Vagina (tissue), 2 donors: ENCODE measurements at regions not wholly inside any gene's neighbourhood (a gene's known extent, or its start where the extent isn't known, plus 50 kb on each side); places are given as distances from the start of the nearest gene placed in this dataset.

Experiments
- DNase-seq, 2 donors: peaks; one replicate each; pipeline ENCODE4 v3.0.0-alpha.2; 2017; ENCODE audit errors: extremely low spot score in 2 of 2
- H3K27ac ChIP-seq: fragments of 200-600 bp; sonication (generic); one replicate; pipeline ENCODE4 v1.5.1; 2019
- H3K27me3 ChIP-seq: fragments of 200-600 bp; sonication (generic); one replicate; pipeline ENCODE4 v1.5.1; 2019
- H3K36me3 ChIP-seq, 2 donors: fragments of 200-600 bp; sonication (generic); one replicate each; pipeline ENCODE4 v1.5.1; 2017 to 2019
- H3K4me1 ChIP-seq: fragments of 200-600 bp; sonication (generic); one replicate; pipeline ENCODE4 v1.5.1; 2019
- H3K4me3 ChIP-seq, 2 donors: fragments of 200-600 bp; sonication (generic); 1 replicate in 1 of 2; 2 replicates in 1 of 2; pipeline ENCODE4 v1.5.1; 2016 to 2019
- H3K9me3 ChIP-seq: fragments of 200-600 bp; sonication (generic); one replicate; pipeline ENCODE4 v1.5.1; 2019
- POLR2A ChIP-seq, 2 donors: fragments of 450-650 bp; IDR thresholded peaks; one replicate each; pipeline ENCODE4 v1.6.1; 2017; ENCODE audit warnings: antibody characterized with exemption in 2 of 2, mild to moderate bottlenecking in 2 of 2, moderate library complexity in 2 of 2
- POLR2AphosphoS5 ChIP-seq, 2 donors: sonication (generic); formaldehyde crosslinking; IDR thresholded peaks; one replicate each; pipeline ENCODE4 v1.9.0; 2017; ENCODE audit warnings: antibody characterized with exemption in 2 of 2, mild to moderate bottlenecking in 2 of 2, low read depth in 1 of 2; ENCODE audit not compliant: insufficient read depth in 1 of 2
- intact Hi-C: fragments of 100-400 bp; cut with DNase I; formaldehyde crosslinking; loops from one replicate; pipeline ENCODE4 v1.15.1; 2023
- TF ChIP-seq, protein P1 (sequence below), 3 experiments: fragments of 450-650 bp in 2 of 3; fragments of 200-600 bp in 1 of 3; sonication (generic) in 1 of 3; IDR thresholded peaks; one replicate each; pipeline ENCODE4 v1.5.1; 2017 to 2019; ENCODE audit warnings: antibody characterized with exemption in 3 of 3, mild to moderate bottlenecking in 2 of 3, moderate library complexity in 2 of 3

DNA sequence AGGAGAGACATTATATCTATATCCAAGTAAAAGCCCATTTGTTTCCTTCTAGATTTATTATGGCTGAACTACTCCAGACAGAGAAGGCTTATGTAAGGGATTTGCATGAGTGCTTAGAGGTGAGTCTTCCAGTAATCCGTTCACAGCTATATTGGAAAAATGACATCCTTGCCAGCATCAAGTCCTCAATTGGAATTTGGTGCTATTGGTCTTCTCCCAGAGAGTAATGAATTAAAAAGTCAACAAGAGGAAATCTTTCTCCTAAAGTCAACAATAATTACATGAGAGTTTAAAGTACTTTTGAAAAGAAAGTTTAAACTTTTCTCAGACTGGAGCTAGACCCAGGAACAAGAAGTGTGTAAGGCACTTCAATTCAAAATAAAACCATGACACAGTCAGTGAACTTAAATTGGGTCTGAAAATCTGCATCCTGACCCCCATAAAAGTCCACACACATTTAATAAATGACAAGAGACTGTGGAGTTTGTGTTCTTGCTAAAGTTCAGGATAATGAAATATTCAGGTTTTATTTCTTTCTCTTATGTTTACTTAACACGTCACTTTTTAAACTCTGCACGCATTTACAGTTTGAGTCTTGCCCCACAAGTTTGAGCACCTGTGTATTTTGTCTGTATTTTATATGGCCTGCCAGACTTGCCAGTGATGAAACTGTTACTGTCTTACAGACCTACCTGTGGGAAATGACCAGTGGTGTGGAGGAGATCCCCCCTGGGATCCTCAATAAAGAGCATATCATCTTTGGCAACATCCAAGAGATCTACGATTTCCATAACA is 268.2 kb upstream of the UMPS start:
- Histone ChIP-seq H3K27me3 (no peaks in the 10 kb centered on the region), H3K9me3 (no peaks in the 10 kb centered on the region), H3K4me3 (no peak overlapping the region), H3K27ac (no peak overlapping the region), H3K4me1 (no peaks in the 10 kb centered on the region), H3K36me3 (no peaks in the 10 kb centered on the region)
- TF ChIP-seq, protein P1, sequence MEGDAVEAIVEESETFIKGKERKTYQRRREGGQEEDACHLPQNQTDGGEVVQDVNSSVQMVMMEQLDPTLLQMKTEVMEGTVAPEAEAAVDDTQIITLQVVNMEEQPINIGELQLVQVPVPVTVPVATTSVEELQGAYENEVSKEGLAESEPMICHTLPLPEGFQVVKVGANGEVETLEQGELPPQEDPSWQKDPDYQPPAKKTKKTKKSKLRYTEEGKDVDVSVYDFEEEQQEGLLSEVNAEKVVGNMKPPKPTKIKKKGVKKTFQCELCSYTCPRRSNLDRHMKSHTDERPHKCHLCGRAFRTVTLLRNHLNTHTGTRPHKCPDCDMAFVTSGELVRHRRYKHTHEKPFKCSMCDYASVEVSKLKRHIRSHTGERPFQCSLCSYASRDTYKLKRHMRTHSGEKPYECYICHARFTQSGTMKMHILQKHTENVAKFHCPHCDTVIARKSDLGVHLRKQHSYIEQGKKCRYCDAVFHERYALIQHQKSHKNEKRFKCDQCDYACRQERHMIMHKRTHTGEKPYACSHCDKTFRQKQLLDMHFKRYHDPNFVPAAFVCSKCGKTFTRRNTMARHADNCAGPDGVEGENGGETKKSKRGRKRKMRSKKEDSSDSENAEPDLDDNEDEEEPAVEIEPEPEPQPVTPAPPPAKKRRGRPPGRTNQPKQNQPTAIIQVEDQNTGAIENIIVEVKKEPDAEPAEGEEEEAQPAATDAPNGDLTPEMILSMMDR (IDR thresholded peaks at IDR 0.05), result no peak
- TF ChIP-seq POLR2AphosphoS5 (IDR thresholded peaks at IDR 0.05; ENCODE audit: insufficient read depth in 1 of 2, low read depth in 1 of 2) (no peak), POLR2A (IDR thresholded peaks at IDR 0.05) (no peak)
- no peak for DNase-seq
- intact Hi-C loops, result no loop called here

DNA sequence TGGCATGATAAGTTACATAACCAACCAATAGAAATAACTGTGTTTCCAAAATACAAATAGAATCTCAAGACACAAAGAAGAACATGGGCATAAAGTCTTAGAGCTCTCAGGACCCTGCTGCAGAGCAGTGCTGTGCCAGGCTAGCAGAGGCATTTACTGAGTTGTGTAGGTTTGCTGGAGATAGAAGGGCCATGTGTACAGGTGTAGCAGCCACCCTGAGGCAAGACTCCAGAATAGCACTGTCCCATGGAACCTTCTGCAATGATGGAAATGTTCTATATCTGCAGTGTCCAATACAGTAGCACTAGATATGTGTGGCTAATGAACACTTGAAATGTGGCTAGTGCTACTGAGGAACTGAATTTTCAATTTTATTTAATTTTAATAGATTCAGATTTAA is 267.0 kb upstream of the UMPS start:
- Histone ChIP-seq H3K27ac (no peak overlapping the region), H3K36me3 (no peaks in the 10 kb centered on the region), H3K9me3 (no peaks in the 10 kb centered on the region), H3K27me3 (no peaks in the 10 kb centered on the region), H3K4me1 (no peaks in the 10 kb centered on the region), H3K4me3 (no peak overlapping the region)
- TF ChIP-seq POLR2AphosphoS5 (IDR thresholded peaks at IDR 0.05; ENCODE audit: insufficient read depth in 1 of 2, low read depth in 1 of 2) (no peak), POLR2A (IDR thresholded peaks at IDR 0.05) (no peak)
- TF ChIP-seq, protein P1 (IDR thresholded peaks at IDR 0.05), result no peak
- intact Hi-C loops, result no loop called here
- DNase-seq, result no peak

DNA sequence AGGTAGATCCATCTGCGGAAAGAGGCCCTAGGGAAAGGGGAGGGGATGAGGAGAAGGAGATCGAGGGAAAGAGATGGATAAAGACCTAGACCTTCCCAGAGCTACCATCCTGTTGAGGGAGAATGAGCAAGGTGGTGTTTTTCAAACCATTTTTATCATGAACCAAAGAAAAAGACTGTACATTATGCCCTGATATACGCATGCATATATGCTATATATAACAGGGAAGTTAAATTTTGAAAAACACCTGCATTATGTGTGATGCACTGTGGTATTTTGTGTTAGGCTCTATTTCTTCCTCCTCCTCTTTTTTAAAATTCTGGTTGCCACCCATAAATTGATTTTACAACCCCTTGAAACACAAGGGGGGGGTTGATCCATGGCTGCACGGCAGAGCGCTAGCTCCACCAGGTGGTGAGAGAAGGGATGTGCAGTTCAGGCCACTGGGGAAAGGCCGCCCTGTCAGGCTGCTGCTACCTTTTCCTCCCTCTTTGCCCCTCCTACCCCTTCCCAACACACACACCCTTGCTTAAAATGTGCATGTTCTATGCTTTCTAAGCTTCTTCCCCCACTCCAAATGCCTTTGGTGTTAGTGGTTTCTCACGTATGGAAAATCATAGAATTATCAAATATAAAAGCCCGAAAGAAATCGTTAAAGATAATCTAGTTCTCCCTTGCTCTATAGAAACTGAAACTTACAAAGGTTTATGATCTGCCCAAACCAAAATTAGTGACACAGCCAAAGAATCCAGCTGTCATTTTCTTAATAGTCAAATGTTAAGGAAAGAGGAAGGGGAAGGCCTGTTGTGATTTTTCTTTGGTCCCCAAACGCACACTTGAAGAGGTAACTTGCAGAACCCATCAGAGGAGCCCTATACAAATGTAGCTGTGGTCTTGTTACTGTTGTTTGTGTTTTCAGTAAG is 262.0 kb upstream of the UMPS start:
- no peaks in the 10 kb centered on the region for H3K4me1 ChIP-seq
- H3K27ac ChIP-seq, result no peak overlapping the region
- TF ChIP-seq, protein P1 (IDR thresholded peaks at IDR 0.05), result peak; percentile 60 to 77 (median 73)
- TF ChIP-seq POLR2A (IDR thresholded peaks at IDR 0.05), result no peak
- DNase-seq, result no peak
- intact Hi-C loops, result loop anchor here (2.0 to 5.0 kb wide), 2 partner anchors 116 to 453 kb away; no protein-coding TSS in a partner anchor
- no peaks in the 10 kb centered on the region for H3K27me3 ChIP-seq
- no peak overlapping the region for H3K4me3 ChIP-seq
- H3K9me3 ChIP-seq, result no peaks in the 10 kb centered on the region
- H3K36me3 ChIP-seq, result no peaks in the 10 kb centered on the region

DNA sequence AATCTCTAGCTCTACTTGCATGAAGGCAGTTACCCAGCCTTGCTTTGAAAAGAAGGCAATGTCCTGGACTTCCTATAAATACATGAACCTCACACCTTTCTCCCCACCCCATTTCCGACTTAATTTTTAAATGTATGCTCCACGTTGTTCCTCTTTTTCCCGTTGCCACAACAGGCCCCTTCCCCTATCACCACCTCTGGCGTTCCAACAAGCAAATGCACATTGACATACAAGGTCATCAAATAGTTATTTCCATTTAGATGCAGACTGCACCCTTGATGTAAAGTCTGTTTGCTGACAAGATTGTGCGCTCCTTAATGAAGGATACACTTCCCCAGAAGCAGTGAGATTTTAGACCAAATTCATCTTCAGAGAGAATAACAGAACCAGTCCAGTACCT is 260.7 kb upstream of the UMPS start:
- Histone ChIP-seq H3K27ac (no peak overlapping the region), H3K27me3 (no peaks in the 10 kb centered on the region), H3K9me3 (no peaks in the 10 kb centered on the region), H3K4me3 (no peak overlapping the region), H3K4me1 (no peaks in the 10 kb centered on the region), H3K36me3 (no peaks in the 10 kb centered on the region)
- DNase-seq, result no peak
- TF ChIP-seq POLR2A (IDR thresholded peaks at IDR 0.05), result no peak
- TF ChIP-seq, protein P1 (IDR thresholded peaks at IDR 0.05), result no peak
- no peak for TF ChIP-seq POLR2AphosphoS5 (IDR thresholded peaks at IDR 0.05; ENCODE audit: insufficient read depth in 1 of 2, low read depth in 1 of 2)
- intact Hi-C loops, result loop anchor here (2.0 to 5.0 kb wide), 2 partner anchors 117 to 455 kb away; no protein-coding TSS in a partner anchor
